Common myeloid progenitor, CD34-positive (primary cell): ENCODE measurements at regions not wholly inside any gene's neighbourhood (a gene's known extent, or its start where the extent isn't known, plus 50 kb on each side); places are given as distances from the start of the nearest gene placed in this dataset.

Experiments used
- CTCF ChIA-PET: fragments of 350-600 bp; sonication (Branson Sonifier 250); formaldehyde crosslinking; loops from one replicate; lab custom pipeline; 2021; ENCODE audit warnings: antibody characterized with exemption; lab: Charles Lee
- POLR2A ChIA-PET: fragments of 350-600 bp; sonication (Branson Sonifier 250); formaldehyde crosslinking; loops from one replicate; lab custom pipeline; 2021; ENCODE audit warnings: antibody characterized with exemption; lab: Charles Lee
- DNase-seq, 3 donors: peaks; one replicate each; pipeline versions ENCODE4 v3.0.0 to v3.0.0-alpha.2; 2013
- H3K27ac ChIP-seq, 2 experiments: 1 replicate in 1 of 2; 2 replicates in 1 of 2; pipeline ENCODE4 v1.7.0; 2013; ENCODE audit warnings: inconsistent platforms in 2 of 2, low read length in 2 of 2, mild to moderate bottlenecking in 2 of 2, low read depth in 1 of 2, moderate library complexity in 1 of 2; ENCODE audit not compliant: severe bottlenecking in 2 of 2, insufficient read depth in 1 of 2, poor library complexity in 1 of 2
- H3K27me3 ChIP-seq, 5 experiments: replicated peaks in 2 of 5; 1 replicate in 3 of 5; 2 replicates in 2 of 5; pipeline versions ENCODE4 v1.6.1 to v1.7.0; 2013; ENCODE audit warnings: low read length in 4 of 5, mild to moderate bottlenecking in 2 of 5, moderate library complexity in 2 of 5, inconsistent platforms in 1 of 5; ENCODE audit not compliant: insufficient read depth in 5 of 5, control insufficient read depth in 4 of 5
- H3K36me3 ChIP-seq, 4 experiments: 1 replicate in 2 of 4; 2 replicates in 2 of 4; pipeline versions ENCODE4 v1.6.1 to v1.7.0; 2013; ENCODE audit warnings: low read length in 3 of 4, control low read depth in 1 of 4, mild to moderate bottlenecking in 1 of 4; ENCODE audit not compliant: control insufficient read depth in 4 of 4, insufficient read depth in 4 of 4
- H3K4me1 ChIP-seq, 4 experiments: 1 replicate in 3 of 4; 2 replicates in 1 of 4; pipeline versions ENCODE4 v1.6.1 to v1.7.1; 2013; ENCODE audit warnings: low read length in 3 of 4, mild to moderate bottlenecking in 3 of 4, control low read depth in 1 of 4, inconsistent platforms in 1 of 4, moderate library complexity in 1 of 4; ENCODE audit not compliant: control insufficient read depth in 4 of 4, insufficient read depth in 4 of 4; ENCODE audit errors: control extremely low read depth in 1 of 4
- H3K4me3 ChIP-seq, 7 experiments: 1 replicate in 4 of 7; 2 replicates in 3 of 7; pipeline versions ENCODE4 v1.5.1 to v1.7.0; 2013; ENCODE audit warnings: mild to moderate bottlenecking in 7 of 7, low read length in 6 of 7, moderate library complexity in 6 of 7, inconsistent platforms in 2 of 7, low read depth in 2 of 7, control low read depth in 1 of 7; ENCODE audit not compliant: insufficient read depth in 4 of 7, control insufficient read depth in 1 of 7; ENCODE audit errors: extremely low read depth in 1 of 7
- H3K9me3 ChIP-seq, 5 experiments: 1 replicate in 4 of 5; 2 replicates in 1 of 5; pipeline versions ENCODE4 v1.6.1 to v1.7.1; 2013; ENCODE audit warnings: low read length in 4 of 5, mild to moderate bottlenecking in 2 of 5, inconsistent platforms in 1 of 5, low read depth in 1 of 5, moderate library complexity in 1 of 5; ENCODE audit not compliant: control insufficient read depth in 4 of 5, insufficient read depth in 2 of 5; ENCODE audit errors: control extremely low read depth in 1 of 5
- WGBS: methylation state at CpG from one replicate; pipeline ENCODE4 v1.1.5; 2013; ENCODE audit not compliant: insufficient coverage; 5-methylcytosine and 5-hydroxymethylcytosine counted together

DNA sequence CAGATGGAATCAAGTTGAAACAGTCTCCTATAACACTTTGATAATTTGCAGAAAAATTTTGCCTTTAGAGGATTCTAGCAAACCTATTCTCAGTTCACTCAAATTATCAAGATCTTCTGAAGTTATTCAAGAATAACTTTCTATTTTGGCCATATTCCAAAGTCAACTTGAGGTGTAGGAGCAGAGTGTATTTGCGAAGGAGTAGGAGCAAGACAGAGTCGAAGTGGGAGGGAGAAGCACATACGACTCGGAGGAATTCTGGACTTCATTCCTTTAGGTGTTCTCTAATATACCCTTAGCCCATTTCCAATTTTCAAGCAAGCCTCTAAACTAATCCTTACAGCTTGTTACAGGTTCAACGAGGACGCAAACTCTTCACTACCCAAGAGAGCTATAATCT lies 252.9 kb downstream of the GPM6A start:
- peaks cover 0 to under 1% (median 0%) of the 10 kb centered on the region in 5 experiments for H3K27me3 ChIP-seq
- no peaks in the 10 kb centered on the region for H3K9me3 ChIP-seq
- H3K4me3 ChIP-seq, result no peak overlapping the region
- WGBS, result no CpG with 5 or more reads among the region's 6 CpGs
- no peak for DNase-seq
- CTCF ChIA-PET, result interaction anchor here (1.0 kb wide), 1 partner anchor 782 kb away, joined by 3 read pairs; no protein-coding TSS in a partner anchor
- H3K27ac ChIP-seq, result no peak overlapping the region
- peaks cover 0 to 4% (median 0%) of the 10 kb centered on the region in 4 experiments for H3K4me1 ChIP-seq
- H3K36me3 ChIP-seq, result no peaks in the 10 kb centered on the region
- POLR2A ChIA-PET, result interaction anchor here (0.6 kb wide), 1 partner anchor 684 kb away, joined by 3 read pairs; no protein-coding TSS in a partner anchor

DNA sequence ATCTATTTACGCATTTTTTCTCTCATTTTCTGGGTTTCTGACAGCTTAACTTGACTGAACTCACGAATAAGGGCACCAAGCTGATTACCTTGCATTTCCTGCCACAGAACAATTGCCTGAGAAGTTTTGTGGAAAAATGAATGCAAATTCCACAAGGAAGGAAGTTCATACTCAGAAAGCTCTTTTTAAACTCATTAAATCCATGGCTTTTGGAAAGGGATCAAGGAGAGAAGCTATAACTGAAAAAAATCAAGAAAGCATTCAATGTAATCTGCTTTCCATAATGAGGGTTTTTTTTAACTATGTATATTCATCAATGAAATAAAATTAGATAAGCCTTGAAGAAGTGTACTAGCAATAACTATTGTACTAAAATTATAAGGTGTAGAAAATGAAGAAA lies 252.5 kb downstream of the GPM6A start:
- WGBS, result no CpG with 5 or more reads among the region's 2 CpGs
- DNase-seq, result no peak
- POLR2A ChIA-PET, result interaction anchor here (0.6 kb wide), 1 partner anchor 684 kb away, joined by 3 read pairs; no protein-coding TSS in a partner anchor

DNA sequence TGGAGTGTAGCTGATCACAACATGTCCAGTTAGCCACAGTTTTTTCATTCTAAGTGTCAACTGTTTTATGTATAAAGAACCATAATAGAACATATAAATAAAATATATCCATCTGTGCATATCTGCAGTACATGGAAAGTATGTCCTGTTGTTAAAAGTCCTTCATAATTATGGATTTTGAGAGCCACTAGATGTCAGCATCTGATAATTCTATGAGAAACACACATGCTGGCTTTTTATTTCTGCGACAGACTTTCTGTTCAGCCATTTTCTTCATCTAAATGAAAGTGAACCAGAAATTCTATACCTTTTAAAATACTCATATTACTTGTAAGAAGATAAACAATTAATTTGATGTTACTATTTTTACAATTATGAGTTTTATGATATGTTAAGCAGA lies 251.5 kb downstream of the GPM6A start:
- WGBS, result no CpG with 5 or more reads among the region's 1 CpG
- ChIA-PET POLR2A (no interaction called here), CTCF (no interaction called here)
- no peaks in the 10 kb centered on the region for H3K9me3 ChIP-seq
- peak; percentile 14 to 52 (median 47) for DNase-seq
- H3K36me3 ChIP-seq, result no peaks in the 10 kb centered on the region
- no peak overlapping the region for H3K27ac ChIP-seq
- no peak overlapping the region for H3K4me3 ChIP-seq
- peaks cover 0 to 4% (median 0%) of the 10 kb centered on the region in 4 experiments for H3K4me1 ChIP-seq
- peaks cover 0 to 4% (median 0%) of the 10 kb centered on the region in 5 experiments for H3K27me3 ChIP-seq

More for the DNA sequence above, 252.5 kb downstream of the GPM6A start:
- CTCF ChIA-PET, result interaction anchor here (1.0 kb wide), 1 partner anchor 782 kb away, joined by 3 read pairs; no protein-coding TSS in a partner anchor
- H3K27ac ChIP-seq, result no peak overlapping the region
- H3K27me3 ChIP-seq, result peaks cover 0 to 4% (median 0%) of the 10 kb centered on the region in 5 experiments
- H3K4me1 ChIP-seq, result peaks cover 0 to 4% (median 0%) of the 10 kb centered on the region in 4 experiments
- no peak overlapping the region for H3K4me3 ChIP-seq
- H3K9me3 ChIP-seq, result no peaks in the 10 kb centered on the region
- H3K36me3 ChIP-seq, result no peaks in the 10 kb centered on the region

DNA sequence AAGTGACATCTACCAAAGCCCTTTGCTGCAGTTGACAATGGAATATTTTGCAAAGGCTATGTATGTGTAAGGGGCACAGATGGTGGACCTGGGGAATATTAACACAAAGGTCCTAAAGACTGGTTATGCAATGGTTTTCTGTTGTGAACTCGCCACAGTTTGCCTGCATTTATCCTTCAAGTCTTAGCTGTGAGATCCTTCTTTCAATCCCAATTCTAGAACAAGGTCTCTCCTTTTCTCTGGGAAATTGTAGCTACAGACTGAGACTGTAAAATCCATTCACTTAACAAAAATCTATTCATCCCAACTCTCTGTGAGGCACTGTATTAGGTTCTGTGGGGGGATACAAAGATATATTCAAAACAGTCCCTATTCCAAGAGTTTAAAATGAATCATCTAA lies 250.4 kb downstream of the GPM6A start:
- Histone ChIP-seq H3K4me3 (no peak overlapping the region), H3K4me1 (peaks cover 0 to 4% (median 0%) of the 10 kb centered on the region in 4 experiments), H3K9me3 (no peaks in the 10 kb centered on the region), H3K36me3 (no peaks in the 10 kb centered on the region), H3K27ac (no peak overlapping the region), H3K27me3 (peaks cover 0 to 4% (median 0%) of the 10 kb centered on the region in 5 experiments)
- WGBS, result 100% methylated on average over 1 of the region's 1 CpG
- CTCF ChIA-PET, result no interaction called here
- POLR2A ChIA-PET, result no interaction called here
- no peak for DNase-seq

DNA sequence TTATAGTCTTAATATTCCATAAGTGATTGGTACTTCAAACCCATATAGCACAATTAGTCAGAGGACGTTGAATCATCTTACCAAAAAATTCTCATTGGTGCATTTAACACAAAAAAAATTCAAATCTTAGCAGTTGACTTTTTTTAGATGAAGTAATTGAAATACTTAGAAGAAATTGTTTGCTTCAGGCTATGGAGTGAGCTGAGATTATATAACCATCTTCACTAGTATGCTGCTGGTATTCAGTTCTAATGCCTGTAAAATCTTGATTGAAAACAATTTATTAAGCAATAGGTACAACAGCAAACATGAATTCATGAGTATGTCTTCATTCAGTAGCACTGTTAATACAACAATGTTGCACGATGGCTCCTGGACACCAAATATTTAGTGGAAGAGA lies 250.0 kb downstream of the GPM6A start:
- ChIA-PET POLR2A (no interaction called here), CTCF (no interaction called here)
- H3K36me3 ChIP-seq, result no peaks in the 10 kb centered on the region
- no CpG with 5 or more reads among the region's 2 CpGs for WGBS
- H3K4me3 ChIP-seq, result no peak overlapping the region
- H3K27me3 ChIP-seq, result peaks cover 0 to 4% (median 0%) of the 10 kb centered on the region in 5 experiments
- no peak overlapping the region for H3K27ac ChIP-seq
- DNase-seq, result no peak
- peaks cover 0 to 4% (median 0%) of the 10 kb centered on the region in 4 experiments for H3K4me1 ChIP-seq
- H3K9me3 ChIP-seq, result no peaks in the 10 kb centered on the region

DNA sequence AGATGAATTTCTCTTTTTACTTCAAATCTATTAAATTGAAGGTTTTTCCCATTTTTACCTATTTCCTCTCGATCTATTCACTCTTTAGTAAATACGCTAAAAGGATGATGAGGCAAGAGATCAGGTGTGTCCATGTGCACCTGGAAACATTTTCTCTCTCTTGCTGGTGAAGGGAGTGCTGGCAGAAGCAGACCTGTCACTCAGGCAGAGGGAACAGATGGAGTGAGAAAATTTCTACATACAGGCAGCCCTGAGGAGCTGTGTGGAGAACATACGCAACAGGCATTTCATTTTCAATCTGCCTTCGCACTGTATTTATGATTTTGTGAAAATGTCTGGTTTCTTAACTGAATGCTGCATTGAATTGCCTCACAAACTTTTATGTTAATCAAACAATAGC lies 249.5 kb downstream of the GPM6A start:
- H3K36me3 ChIP-seq, result no peaks in the 10 kb centered on the region
- H3K27me3 ChIP-seq, result peaks cover 0 to 4% (median 0%) of the 10 kb centered on the region in 5 experiments
- CTCF ChIA-PET, result interaction anchor here (1.0 kb wide), 1 partner anchor 21 kb away, joined by 3 read pairs; no protein-coding TSS in a partner anchor
- no peak overlapping the region for H3K27ac ChIP-seq
- peaks cover 0 to 4% (median 0%) of the 10 kb centered on the region in 4 experiments for H3K4me1 ChIP-seq
- H3K9me3 ChIP-seq, result no peaks in the 10 kb centered on the region
- no peak for DNase-seq
- POLR2A ChIA-PET, result no interaction called here
- H3K4me3 ChIP-seq, result no peak overlapping the region
- WGBS, result no CpG with 5 or more reads among the region's 4 CpGs
